PFSK-1 (cell line): ENCODE measurements at regions not wholly inside any gene's neighbourhood (a gene's known extent, or its start where the extent isn't known, plus 50 kb on each side); places are given as distances from the start of the nearest gene placed in this dataset.

ENCODE experiments used
- FOXP2 ChIP-seq: optimal IDR thresholded peaks from 2 replicates; pipeline ENCODE3; 2011; ENCODE audit warnings: borderline replicate concordance, control low read depth, inconsistent platforms; ENCODE audit not compliant: insufficient read depth; ENCODE audit errors: extremely low read length, extremely low read depth
- POLR2AphosphoS5 ChIP-seq: IDR thresholded peaks from 2 replicates; pipeline ENCODE4 v1.6.1; 2012; ENCODE audit warnings: low read depth, mild to moderate bottlenecking, control low read depth, low read length, moderate library complexity
- SIN3A ChIP-seq: IDR thresholded peaks from 2 replicates; pipeline ENCODE4 v1.6.1; 2012; ENCODE audit warnings: mild to moderate bottlenecking, low read length, moderate library complexity, borderline replicate concordance; ENCODE audit not compliant: insufficient read depth
- TAF1 ChIP-seq: IDR thresholded peaks from 2 replicates; pipeline ENCODE4 v1.6.1; 2012; ENCODE audit warnings: low read length, control low read depth, borderline replicate concordance; ENCODE audit not compliant: insufficient read depth
- TF ChIP-seq, protein P1 (sequence below), 2 experiments: IDR thresholded peaks; 2 replicates each; pipeline versions ENCODE4 v1.6.1 to v1.8.0; 2011 to 2012; ENCODE audit warnings: low read depth in 2 of 2, low read length in 2 of 2, control low read depth in 1 of 2, inconsistent platforms in 1 of 2, mild to moderate bottlenecking in 1 of 2, moderate library complexity in 1 of 2; ENCODE audit not compliant: insufficient read depth in 1 of 2

DNA sequence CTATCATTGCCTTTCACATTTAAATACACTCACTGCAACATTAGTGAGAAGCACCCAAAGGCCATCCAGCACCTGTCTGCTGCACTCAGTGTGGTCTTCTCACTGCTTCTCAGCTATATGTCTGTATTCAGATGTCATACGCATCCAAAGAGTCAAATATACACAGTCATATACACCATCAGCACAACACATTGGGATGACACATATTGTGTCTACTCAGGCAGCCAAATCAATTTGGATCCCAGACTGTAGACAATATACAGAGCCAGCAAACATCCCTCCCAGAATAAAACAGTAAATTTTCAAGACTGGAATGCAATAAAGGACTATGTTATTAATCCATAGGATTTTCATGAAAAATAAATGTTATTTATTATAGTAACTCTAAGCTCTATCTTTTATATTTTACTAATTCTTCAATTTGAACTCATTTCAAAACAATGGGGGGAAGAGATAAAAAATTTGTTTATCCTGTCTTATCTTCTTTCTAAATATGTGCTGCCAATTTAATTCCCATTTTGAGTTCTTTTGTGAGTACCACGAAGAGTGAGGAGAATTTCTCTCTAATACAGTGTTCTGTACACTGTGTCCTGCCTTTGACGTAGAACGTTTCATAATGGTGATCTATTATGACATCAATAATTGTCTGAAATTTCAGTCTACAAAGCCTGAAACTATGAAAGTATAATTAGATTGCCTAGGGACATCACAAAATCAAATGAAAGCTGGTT lies 602.2 kb upstream of the CXADR start:
- TF ChIP-seq FOXP2 (no peak), POLR2AphosphoS5 (no peak), TAF1 (no peak), SIN3A (no peak)
- TF ChIP-seq, protein P1, sequence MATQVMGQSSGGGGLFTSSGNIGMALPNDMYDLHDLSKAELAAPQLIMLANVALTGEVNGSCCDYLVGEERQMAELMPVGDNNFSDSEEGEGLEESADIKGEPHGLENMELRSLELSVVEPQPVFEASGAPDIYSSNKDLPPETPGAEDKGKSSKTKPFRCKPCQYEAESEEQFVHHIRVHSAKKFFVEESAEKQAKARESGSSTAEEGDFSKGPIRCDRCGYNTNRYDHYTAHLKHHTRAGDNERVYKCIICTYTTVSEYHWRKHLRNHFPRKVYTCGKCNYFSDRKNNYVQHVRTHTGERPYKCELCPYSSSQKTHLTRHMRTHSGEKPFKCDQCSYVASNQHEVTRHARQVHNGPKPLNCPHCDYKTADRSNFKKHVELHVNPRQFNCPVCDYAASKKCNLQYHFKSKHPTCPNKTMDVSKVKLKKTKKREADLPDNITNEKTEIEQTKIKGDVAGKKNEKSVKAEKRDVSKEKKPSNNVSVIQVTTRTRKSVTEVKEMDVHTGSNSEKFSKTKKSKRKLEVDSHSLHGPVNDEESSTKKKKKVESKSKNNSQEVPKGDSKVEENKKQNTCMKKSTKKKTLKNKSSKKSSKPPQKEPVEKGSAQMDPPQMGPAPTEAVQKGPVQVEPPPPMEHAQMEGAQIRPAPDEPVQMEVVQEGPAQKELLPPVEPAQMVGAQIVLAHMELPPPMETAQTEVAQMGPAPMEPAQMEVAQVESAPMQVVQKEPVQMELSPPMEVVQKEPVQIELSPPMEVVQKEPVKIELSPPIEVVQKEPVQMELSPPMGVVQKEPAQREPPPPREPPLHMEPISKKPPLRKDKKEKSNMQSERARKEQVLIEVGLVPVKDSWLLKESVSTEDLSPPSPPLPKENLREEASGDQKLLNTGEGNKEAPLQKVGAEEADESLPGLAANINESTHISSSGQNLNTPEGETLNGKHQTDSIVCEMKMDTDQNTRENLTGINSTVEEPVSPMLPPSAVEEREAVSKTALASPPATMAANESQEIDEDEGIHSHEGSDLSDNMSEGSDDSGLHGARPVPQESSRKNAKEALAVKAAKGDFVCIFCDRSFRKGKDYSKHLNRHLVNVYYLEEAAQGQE (IDR thresholded peaks at IDR 0.05; ENCODE audit: insufficient read depth in 1 of 2, low read depth in 2 of 2, low read length in 2 of 2), result no peak

DNA sequence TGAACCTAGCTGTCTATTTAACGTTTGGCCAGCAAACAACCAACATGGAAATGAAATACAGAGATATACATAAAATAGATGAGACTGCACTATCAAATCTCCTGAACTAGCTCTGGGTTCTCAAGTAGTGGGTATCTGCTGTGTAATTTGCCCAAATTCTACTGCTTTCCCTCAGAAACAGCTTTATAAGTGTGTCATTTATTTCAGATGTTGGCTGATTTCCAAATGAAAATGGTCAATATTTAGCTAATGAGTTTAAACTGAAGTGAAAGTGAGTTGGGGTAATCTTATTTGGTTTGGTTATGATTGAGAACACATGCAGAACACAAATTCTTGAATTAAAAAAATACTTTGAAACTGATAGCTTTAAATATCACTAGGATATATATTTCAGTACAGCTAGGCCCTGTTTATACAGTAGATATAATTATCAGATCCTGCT lies 601.7 kb upstream of the CXADR start:
- TF ChIP-seq, protein P1 (IDR thresholded peaks at IDR 0.05; ENCODE audit: insufficient read depth in 1 of 2, low read depth in 2 of 2, low read length in 2 of 2), result no peak
- TF ChIP-seq POLR2AphosphoS5, result no peak
- TF ChIP-seq FOXP2, result no peak
- TF ChIP-seq TAF1, result no peak
- no peak for TF ChIP-seq SIN3A

DNA sequence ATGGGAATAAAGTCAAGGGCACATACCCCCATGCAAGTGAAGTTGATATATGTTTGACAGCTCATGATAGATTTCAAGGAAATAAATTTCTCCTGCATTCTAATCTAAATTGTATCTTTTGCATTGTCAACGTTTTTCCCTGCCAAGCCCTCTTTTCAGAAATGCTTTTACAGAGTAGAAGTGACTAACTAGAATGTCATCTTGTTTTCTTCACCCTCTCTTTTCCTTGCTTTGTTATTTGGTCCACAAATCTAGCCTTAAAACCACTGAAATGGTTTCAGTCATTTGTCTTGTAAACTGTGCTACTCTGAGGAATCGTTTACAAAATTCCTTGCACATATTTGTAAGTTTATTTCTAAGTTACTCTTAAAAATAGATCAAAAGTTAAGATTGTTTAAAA lies 600.8 kb upstream of the CXADR start:
- TF ChIP-seq, protein P1 (IDR thresholded peaks at IDR 0.05; ENCODE audit: insufficient read depth in 1 of 2, low read depth in 2 of 2, low read length in 2 of 2), result no peak
- no peak for TF ChIP-seq POLR2AphosphoS5
- no peak for TF ChIP-seq TAF1
- TF ChIP-seq SIN3A, result no peak
- no peak for TF ChIP-seq FOXP2

DNA sequence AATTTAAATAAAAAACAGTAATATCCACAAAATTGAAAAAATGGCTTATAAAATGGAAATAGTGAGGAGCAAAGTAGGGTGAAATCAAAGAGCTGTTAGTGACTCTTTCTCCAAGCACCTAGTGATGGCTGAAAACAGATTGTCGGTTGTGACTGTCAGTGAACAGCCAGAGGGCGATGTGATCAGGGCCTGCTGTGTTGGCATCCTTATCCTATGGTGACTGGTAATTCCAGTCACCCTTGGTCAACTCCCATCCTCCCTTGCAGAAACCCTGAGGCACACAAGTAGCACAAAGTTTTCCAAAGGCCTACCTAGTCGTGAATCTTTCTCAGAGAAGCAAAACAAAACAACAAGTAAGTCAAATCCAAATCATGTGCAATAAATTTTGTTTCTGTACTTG lies 599.8 kb upstream of the CXADR start:
- TF ChIP-seq, protein P1 (IDR thresholded peaks at IDR 0.05; ENCODE audit: insufficient read depth in 1 of 2, low read depth in 2 of 2, low read length in 2 of 2), result no peak
- TF ChIP-seq POLR2AphosphoS5, result no peak
- no peak for TF ChIP-seq TAF1
